HL-60 (cell line): ENCODE measurements at regions not wholly inside any gene's neighbourhood (a gene's known extent, or its start where the extent isn't known, plus 50 kb on each side); places are given as distances from the start of the nearest gene placed in this dataset.

Source experiments
- CTCF ChIP-seq: IDR thresholded peaks from one replicate; pipeline ENCODE4 v1.5.1; 2011; ENCODE audit warnings: low read length, control low read depth, inconsistent platforms; ENCODE audit not compliant: insufficient read depth
- TF ChIP-seq, protein P1 (sequence below): IDR thresholded peaks from 2 replicates; pipeline ENCODE4 v1.6.1; 2012; ENCODE audit warnings: low read depth; ENCODE audit not compliant: insufficient replicate concordance

GRCh38 chr5:26690511-26690910, 347.9 kb downstream of the CDH9 start:
- no peak for TF ChIP-seq CTCF
- TF ChIP-seq, protein P1, sequence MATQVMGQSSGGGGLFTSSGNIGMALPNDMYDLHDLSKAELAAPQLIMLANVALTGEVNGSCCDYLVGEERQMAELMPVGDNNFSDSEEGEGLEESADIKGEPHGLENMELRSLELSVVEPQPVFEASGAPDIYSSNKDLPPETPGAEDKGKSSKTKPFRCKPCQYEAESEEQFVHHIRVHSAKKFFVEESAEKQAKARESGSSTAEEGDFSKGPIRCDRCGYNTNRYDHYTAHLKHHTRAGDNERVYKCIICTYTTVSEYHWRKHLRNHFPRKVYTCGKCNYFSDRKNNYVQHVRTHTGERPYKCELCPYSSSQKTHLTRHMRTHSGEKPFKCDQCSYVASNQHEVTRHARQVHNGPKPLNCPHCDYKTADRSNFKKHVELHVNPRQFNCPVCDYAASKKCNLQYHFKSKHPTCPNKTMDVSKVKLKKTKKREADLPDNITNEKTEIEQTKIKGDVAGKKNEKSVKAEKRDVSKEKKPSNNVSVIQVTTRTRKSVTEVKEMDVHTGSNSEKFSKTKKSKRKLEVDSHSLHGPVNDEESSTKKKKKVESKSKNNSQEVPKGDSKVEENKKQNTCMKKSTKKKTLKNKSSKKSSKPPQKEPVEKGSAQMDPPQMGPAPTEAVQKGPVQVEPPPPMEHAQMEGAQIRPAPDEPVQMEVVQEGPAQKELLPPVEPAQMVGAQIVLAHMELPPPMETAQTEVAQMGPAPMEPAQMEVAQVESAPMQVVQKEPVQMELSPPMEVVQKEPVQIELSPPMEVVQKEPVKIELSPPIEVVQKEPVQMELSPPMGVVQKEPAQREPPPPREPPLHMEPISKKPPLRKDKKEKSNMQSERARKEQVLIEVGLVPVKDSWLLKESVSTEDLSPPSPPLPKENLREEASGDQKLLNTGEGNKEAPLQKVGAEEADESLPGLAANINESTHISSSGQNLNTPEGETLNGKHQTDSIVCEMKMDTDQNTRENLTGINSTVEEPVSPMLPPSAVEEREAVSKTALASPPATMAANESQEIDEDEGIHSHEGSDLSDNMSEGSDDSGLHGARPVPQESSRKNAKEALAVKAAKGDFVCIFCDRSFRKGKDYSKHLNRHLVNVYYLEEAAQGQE: no peak
